ENCODE measurements at regions not wholly inside any gene's neighbourhood (a gene's known extent, or its start where the extent isn't known, plus 50 kb on each side); places are given as distances from the start of the nearest gene placed in this dataset.
A peak's percentile ranks its signal among the peaks of the same experiment; 100 is the strongest.

DNA sequence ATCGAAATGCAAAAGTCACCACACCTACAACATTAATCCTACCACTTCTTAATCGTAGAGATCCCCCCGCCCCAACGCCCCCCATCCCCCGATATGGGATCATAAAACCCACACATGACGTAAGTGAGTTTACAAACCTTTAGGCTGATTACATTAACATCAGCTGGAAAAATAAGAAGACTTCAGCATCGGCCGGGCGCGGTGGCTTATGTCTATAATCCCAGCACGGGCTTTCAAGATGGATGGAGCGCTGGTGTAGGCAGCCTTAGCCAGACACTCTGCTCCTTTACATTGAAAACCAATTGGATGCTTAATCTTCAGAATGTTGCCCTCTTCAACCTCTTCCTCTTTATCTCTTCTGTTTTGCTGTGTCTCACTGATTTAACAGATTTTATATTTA is 1376.0 kb downstream of the MAT2B start:
- DNase-seq (ENCODE audit: low read depth in 2 of 3, low spot score in 2 of 3): no peak

DNA sequence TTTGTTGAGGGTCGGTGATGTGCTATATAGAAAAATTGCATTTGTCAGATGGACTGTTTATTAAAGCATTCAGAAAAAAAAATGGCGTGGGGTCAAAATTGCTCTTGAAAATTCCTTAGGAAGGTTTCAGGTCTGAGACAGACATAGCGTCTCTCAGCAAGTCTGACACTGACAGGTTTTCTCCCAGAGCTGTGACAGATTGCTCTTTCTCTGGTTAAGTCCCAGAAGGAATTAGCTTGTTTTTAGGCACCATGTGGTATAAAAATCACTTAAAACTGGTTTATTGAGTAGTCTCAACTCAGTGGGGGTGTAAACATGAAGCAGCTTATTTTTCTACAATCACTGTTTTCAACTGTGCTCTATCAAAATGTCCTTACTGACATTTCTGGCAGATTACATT is 1379.8 kb downstream of the MAT2B start:
- DNase-seq (ENCODE audit: low read depth in 2 of 3, low spot score in 2 of 3): no peak

DNA sequence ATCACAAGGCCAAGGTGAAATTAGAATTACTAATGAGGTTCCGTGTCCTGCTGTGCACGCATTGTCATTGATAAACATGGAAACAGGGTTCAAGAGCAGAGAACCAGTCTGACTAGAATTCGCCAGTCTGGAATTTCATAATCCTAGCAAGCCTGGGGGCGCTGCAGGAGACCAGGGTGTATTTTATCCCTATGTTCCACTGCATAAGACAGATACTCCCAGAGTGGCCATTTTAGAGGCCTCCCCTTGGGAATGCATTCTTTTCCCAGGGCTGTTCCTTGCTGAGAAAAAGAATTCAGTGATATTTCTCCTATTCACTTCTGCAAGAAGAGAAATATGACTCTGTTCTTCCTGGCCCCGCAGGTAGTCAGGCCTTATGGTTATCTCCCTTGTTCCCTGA is 1387.7 kb downstream of the MAT2B start:
- no peak for DNase-seq (ENCODE audit: low read depth in 2 of 3, low spot score in 2 of 3)

DNA sequence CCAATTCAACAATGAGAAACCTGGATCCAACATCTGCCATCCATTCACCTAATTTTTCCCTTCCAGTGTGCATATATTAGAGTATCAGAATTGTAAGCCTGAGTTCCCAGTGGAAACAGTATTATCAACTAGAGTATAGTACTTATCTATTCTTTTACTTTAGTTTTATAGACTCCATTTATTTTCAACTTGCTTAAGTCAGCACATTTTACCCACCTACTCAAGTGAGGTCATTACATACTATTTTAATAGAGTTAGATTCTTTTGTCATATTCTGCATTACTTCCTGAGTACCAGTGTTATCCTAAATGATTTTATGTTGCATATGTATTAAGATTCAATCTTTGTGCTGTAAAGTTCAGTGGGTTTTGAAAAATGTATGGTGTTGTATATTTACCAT is 1393.3 kb downstream of the MAT2B start:
- no peak for DNase-seq (ENCODE audit: low read depth in 2 of 3, low spot score in 2 of 3)

DNA sequence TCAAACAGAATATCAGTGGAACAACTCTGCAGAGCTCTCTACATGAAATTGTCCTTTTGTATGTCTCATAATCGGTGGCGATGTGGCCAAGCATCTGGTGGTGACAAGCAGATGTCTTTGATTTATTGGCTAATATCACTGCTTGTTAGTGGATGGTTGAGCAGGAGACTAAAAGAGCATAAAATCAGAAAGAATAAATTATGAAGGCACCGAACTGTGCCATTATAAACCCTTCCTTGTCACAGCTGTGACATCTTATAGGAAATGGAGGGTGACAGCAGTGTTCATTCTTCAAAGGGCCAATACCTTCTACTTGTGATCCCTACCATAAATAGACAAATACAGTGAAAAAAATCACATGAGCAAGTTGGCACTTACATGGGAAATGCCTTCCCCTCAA is 1404.3 kb downstream of the MAT2B start:
- no peak for DNase-seq (ENCODE audit: low read depth in 2 of 3, low spot score in 2 of 3)

DNA sequence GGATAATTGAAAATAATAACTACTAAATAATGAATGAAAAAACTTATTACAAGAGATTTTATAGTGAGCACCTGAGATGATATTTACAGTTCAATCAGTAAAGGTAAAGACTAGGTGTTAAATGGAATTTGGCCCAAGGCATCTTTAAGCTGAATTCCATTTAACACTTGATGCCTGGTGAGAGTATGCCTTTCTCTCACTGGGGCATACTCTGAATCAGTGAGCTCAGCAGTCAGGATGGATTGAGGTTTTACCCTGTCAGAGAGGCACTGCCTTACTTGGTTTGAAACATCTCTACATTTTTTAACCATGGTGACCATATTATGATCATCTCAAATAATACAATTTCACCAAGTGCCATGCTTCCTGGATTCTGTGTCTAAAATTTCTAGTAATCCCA is 1416.3 kb downstream of the MAT2B start:
- no peak for DNase-seq (ENCODE audit: low read depth in 2 of 3, low spot score in 2 of 3)

DNA sequence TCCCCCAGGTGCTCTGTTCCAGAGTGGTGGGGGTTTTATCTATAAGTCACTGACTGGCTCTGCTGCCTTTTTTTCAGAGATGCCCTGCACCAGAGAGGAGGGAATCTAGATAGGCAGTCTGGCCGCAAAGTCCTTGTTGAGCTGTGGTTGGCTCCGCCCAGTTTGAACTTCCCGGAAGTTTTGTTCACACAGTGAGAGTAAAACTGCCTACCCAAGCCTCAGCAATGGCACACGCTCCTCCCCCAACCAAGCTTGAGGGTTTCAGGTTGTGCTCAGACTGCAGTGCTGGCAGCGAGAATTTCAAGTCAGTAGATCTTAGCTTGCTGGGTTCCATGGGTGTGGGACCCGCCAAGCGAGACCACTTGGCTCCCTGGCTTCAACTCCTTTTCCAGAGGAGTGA is 1428.6 kb downstream of the MAT2B start:
- no peak for DNase-seq (ENCODE audit: low read depth in 2 of 3, low spot score in 2 of 3)

DNA sequence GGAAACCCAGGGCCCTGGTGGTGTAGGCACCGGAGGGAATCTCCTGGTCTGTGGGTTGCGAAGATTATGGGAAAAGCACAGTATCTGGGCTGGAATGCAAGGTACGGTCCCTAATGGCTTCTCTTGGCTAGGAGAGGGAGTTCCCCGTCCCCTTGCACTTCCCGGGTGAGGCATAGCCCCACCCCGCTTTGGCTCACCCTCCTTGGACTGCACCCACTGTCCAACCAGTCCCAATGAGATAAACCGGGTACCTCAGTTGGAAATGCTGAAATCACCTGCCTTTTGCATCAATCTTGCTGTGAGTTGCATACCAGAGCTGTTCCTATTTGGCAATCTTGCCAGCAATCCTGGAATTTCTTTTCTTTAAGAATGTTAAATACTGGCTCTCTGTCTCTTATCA is 1429.1 kb downstream of the MAT2B start:
- no peak for DNase-seq (ENCODE audit: low read depth in 2 of 3, low spot score in 2 of 3)

DNA sequence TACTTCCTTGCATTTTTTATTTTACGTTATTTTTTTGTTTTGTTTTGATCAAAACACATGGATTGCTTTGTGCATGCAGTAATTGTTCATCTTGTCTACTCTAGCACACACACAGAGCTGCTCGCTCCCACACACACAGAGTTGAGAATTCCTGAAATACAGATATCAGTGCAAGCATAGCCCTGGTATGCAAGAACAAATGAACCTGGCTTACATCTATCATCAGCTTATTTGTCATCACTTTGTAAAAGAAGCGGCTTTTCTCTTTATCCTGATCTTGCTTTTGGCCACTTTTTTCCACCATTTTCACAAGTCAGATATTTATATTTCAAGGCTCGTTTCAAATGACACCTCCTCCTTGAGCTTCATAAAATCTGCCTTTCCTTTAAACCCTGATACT is 1435.7 kb downstream of the MAT2B start:
- no peak for DNase-seq (ENCODE audit: low read depth in 2 of 3, low spot score in 2 of 3)

DNA sequence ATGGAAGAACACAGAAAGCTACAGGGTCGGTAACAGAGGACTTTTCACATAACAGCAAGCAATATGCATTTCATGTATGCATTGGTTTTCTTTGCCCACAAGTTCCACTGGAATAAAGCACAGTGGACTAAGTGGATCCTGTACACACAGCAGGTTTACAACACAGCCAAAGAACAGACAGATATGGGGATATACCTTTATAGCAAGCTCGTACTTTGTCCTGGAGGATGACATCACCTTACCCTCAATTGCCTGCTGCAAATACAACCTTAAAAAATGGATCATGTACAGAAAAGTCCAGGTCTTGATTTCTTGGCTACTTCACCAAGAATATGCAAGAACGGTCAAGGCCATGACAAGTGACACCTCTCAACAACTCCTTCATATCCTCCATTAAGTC is 1445.5 kb downstream of the MAT2B start:
- no peak for DNase-seq (ENCODE audit: low read depth in 2 of 3, low spot score in 2 of 3)

DNA sequence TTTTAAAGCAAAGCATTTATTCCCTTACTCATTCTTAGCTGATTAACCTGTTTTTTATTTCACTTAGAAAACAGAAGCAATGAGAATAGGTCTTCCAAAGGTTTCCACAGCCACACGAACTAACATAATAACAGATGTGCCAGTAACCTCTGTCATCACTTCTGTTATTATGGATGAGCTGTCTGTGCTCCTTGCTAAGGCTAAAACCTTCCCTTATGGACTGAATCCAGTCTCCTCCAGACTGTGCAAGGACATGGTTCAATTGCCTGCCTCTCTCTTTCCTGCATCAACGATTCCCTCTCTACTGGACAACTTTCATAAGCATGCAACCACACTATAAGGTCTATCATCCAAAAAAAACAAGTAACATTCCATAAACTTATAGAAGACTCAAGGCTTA is 1446.2 kb downstream of the MAT2B start:
- DNase-seq (ENCODE audit: low read depth in 2 of 3, low spot score in 2 of 3): no peak

DNA sequence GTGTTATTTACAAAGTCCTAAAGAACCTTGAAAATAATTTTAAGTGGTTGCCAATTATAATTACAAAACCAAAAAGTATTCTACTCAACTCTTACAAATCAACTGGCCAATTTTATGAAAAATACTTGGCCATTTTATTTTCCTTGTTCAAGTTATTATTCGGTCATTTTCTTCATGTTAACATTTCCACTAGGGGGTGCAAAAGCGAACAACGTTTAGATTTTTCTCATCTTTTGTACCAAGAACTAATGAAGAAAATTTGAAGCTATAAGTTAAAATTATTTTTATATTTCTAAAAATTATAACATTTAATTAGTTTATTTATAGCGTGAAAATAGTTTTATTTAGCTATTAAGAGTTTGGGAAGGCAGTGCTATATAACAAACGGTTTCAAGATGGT is 1453.3 kb downstream of the MAT2B start:
- DNase-seq (ENCODE audit: low read depth in 2 of 3, low spot score in 2 of 3): peak in 1 of 3 donors; percentile 11

DNA sequence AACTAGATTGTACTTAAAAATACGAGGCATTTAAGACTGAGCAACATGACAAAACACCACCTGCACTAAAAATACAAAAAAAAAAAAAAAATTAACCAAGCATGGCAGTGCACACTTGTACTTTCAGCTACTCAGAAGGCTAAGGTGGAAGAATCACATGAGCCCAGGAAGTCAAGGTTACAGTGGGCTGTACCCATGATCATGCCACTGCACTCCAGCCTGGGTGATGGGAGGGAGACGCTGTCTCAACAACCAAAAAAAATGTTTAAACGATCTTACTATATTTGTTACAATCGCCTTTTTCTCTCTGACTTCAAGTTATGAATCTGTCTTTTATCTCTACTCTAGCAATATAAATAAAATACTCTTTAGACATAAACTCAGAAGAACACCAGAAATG is 1454.3 kb downstream of the MAT2B start:
- no peak for DNase-seq (ENCODE audit: low read depth in 2 of 3, low spot score in 2 of 3)

DNA sequence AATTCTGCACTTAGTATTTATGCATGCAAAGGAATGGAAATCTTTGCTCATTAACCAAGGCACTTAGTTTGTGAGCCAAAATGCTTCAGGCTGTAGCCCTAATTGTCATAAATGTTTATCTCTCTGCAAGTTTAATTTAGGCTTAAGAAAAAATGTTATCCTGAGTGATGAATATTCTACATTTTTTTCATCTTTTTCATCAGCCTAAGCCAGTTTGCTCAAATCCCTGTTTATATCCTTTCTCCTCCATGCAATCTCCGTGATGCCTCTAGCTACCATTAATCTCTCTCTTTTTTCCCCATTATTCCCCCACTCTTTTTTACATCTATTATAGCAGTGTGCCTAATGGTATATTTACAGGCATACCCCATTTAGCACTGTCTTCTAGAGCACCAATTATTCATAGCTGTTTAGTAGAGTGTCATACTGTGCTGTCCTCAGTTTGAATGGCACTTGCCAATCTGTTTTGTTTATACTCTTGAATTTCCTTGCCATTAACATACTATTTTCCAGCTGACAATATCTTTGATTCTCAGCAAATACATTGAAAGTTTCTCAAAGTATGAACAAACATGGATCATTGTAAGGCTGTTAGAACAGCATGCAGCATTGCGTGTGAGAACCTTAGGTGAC is 1457.0 kb downstream of the MAT2B start:
- DNase-seq (ENCODE audit: low read depth in 2 of 3, low spot score in 2 of 3): no peak

DNA sequence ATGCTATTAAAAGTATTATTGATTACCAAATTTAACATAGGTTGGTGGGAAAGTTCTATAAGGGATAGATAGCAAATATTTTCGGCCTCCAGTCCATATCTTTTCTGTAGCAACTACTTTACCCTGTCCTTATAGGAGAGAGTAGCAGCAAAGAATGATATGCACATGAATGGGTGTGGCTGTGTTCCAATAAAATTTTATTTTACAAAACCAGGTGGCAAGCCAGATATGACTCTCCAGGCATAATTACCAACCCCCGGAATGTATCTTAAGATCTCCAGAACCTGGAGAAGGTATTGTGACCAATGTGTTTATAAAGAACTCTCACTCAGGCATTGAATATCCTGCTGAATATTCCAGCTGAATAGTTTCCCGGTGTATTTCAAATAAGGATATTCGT is 1461.2 kb downstream of the MAT2B start:
- DNase-seq (ENCODE audit: low read depth in 2 of 3, low spot score in 2 of 3): no peak

DNA sequence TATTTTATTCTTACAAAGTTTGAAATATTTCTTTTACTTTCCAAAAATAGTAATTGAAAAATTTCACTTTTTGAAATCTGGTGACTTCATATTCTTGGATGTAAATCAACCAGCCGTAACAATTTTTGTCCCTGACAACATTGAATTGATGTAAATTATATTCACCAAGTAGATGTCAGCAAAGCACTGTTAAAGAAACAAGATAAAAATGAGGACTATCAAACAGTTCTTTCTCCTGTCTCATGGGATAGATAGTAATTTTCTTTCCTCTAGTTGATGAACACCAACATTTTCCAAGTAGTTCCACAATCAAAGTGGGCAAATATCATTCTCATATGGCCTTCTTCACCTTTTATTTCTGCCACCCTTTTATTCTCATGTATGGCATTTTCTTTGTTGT is 1461.9 kb downstream of the MAT2B start:
- DNase-seq (ENCODE audit: low read depth in 2 of 3, low spot score in 2 of 3): no peak

DNA sequence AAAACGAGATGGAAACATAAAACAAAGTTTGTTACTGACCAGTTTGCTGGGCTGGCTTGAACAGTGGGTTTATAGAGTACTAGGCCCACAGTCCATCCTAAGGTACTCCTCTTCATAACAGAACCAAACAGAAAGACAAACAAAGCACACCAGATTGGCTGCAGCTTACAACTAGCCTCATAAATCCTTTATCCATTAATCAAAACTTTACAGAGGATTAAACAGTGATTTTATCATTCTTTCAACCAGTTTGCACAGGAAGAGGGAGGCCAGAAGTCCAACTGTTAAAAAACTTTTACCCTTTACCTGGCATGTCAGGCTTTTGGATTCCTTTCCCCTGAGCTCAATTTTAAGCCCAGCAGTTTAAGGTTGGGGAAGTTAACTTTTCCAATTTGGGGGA is 1467.6 kb downstream of the MAT2B start:
- DNase-seq (ENCODE audit: low read depth in 2 of 3, low spot score in 2 of 3): no peak

DNA sequence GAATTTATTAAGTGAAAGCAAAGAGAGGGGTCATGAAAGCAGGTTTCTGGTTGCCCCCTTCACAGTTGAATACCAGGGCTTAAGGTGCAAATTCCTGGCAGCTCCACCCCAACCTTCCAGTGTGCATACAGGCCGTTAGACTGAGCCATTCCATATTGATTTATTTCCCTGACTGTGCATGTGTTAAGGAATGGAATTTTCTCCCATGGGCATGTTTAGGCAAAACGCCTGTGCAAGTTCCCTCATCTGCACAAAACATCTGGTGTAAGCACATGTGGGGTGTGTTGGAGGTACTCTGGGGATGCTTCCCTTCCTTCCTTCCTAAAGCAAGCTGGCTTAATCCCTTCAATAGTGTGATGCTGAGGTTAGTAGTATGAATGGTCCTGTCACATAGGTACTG is 1470.6 kb downstream of the MAT2B start:
- no peak for DNase-seq (ENCODE audit: low read depth in 2 of 3, low spot score in 2 of 3)

DNA sequence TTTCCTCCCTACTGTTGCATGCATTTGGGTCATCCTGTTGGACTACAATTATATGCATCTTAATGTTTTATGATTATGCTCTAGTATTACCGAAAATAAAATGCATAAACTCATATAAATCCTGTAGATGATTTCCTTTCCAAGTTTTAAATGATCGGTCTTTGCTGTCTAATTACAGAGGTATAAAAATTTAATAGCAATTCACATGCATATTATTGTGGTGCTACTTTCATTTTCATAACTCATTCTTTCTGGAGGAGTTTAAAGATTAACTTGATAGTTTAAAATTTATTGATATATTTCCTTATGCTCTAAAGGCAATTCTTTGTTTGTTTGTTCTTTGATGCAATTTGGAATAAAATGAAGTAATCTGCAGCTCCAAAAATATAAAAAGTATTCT is 1475.1 kb downstream of the MAT2B start:
- DNase-seq (ENCODE audit: low read depth in 2 of 3, low spot score in 2 of 3): no peak

DNA sequence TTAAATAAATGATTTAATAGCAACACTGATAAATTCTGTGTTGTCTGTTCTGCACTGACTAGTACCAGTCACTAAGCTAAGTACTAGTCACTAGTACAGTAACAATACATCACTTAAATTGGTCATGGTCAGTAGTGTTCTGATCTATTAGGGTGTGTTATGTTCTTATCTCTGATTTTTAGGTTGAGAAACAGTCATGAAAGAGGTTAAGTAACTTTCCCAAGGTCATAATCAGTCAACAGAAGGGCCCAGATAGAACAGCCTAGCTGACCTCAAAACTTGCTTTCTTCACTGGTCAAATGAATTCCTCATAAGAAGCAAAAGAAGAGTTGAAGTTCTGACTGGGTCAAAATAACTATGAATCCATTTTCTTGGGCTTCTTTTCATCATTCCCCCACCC is 1492.7 kb downstream of the MAT2B start:
- DNase-seq (ENCODE audit: low read depth in 2 of 3, low spot score in 2 of 3): no peak

DNA sequence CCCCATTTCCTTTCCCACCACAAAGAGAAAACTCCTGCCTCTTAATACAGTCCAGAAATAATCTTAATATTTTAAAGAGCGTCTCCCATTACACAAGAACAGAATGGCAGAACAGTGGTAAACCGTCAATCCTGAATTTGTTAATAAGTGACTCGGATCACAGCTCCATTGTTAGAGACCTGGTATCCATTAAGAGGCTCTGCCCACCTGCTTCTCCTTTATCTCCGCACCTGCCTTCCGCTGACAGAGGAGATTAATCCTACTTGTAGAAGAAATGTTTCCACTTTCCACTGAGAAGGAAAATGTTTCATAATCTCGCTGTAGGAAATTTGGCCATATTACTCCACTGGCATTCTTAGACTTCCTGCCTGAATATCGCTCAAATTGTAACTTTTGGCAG is 1493.2 kb downstream of the MAT2B start:
- DNase-seq (ENCODE audit: low read depth in 2 of 3, low spot score in 2 of 3): no peak

DNA sequence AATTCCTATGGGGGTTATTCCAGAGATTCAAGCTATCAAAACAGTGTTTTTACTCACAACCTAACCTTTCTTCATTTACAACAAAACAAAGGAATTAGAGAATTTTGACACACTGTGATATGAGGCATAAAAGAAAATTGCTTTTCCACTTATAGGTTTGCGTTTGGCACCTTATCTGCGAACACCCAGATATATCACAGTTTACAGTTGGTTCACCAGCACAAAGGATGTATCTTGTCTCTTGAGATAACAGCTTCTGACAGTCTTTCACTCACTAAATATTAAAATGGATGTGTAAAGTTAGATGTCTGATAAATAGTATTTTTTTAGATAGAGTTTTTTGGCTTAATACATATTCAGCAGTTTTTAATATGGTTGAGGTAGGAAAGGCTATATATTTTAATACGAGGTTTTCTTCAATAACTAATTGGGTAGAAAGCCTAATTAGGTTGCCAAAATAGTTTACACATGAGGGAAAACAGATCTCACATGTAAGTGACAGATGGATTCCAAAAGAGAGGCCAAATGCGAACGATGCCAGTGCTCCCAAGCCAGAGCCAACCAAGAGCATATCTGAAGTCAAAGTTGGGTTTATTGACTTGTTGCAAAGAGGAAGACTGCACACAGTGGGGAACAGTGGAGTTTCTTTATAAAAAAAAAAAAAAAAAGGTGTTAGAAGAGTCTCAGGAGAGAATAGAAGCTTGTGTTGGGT is 1495.2 kb downstream of the MAT2B start:
- DNase-seq (ENCODE audit: low read depth in 2 of 3, low spot score in 2 of 3): peak in 2 of 3 donors; percentile 1

DNA sequence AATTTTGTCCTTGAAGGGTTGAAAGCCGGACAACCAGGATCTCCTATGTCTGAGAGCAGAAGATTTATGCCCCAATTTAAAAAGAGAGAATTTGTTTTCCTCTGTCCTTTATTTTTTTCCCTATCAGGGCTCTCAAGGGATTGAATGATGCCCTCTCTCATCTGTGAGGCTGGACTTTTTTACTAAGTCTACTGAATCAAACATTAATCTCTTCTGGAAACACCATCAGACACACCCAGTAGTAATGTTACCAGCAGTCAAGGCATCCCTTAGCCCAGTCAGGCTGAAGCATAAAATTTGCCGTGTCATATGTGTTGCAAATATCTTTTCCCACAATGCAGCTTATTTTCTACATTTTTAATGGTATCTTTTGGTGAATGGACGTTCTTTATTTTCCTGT is 1497.9 kb downstream of the MAT2B start:
- DNase-seq (ENCODE audit: low read depth in 2 of 3, low spot score in 2 of 3): no peak

Measured in hematopoietic multipotent progenitor cell (in vitro differentiated cells).